ENCODE measurements at regions not wholly inside any gene's neighbourhood (a gene's known extent, or its start where the extent isn't known, plus 50 kb on each side); places are given as distances from the start of the nearest gene placed in this dataset.

- TF ChIP-seq RFX5 (IDR thresholded peaks at IDR 0.05; ENCODE audit: low read depth, low read length) (no peak), ZNF510 (CRISPR knock-in tag; IDR thresholded peaks at IDR 0.05; ENCODE audit: low read depth) (no peak)
Measured at GRCh38 chr10:129329385-129330055, 137.5 kb upstream of the MGMT start (continued).

GRCh38 chr10:129330211-129330610 lies 136.8 kb upstream of the MGMT start:
- CTCF ChIA-PET (ENCODE audit: low intra/inter-chr PET ratio, low total read pairs) = no interaction called here
- Histone ChIP-seq H3K27ac (ENCODE audit: extremely low read length, insufficient read depth, low read length) (no peak overlapping the region), H4K20me1 (ENCODE audit: insufficient read depth, low read length) (no peaks in the 10 kb centered on the region), H3K4me2 (ENCODE audit: low read depth, low read length) (no peak overlapping the region), H3K79me2 (ENCODE audit: insufficient read depth, low read length) (no peaks in the 10 kb centered on the region), H3K27me3 (ENCODE audit: control insufficient read depth in 1 of 2, insufficient read depth in 2 of 2, low read length in 2 of 2) (peaks cover 0 to 4% of the 10 kb centered on the region in 2 experiments; a peak in 2 of 5 replicates), H3K36me3 (replicated peaks in 1 of 2; ENCODE audit: control insufficient read depth in 1 of 2, insufficient read depth in 2 of 2, low read length in 2 of 2) (no peaks in the 10 kb centered on the region), H3K4me1 (ENCODE audit: insufficient read depth, low read length) (no peaks in the 10 kb centered on the region), H3K9me3 (ENCODE audit: low read length) (no peaks in the 10 kb centered on the region), H2AFZ (ENCODE audit: low read length) (no peak overlapping the region), H3K9ac (ENCODE audit: insufficient read depth, low read depth, low read length) (no peak overlapping the region), H3K4me3 (replicated peaks in 1 of 3; ENCODE audit: insufficient read depth in 1 of 3, low read depth in 2 of 3, low read length in 3 of 3) (no peak overlapping the region)
- FAIRE-seq = no peak
- 62% methylated on average over 4 of the region's 4 CpGs for WGBS (ENCODE audit: low lambda C conversion rate)
- in situ Hi-C loops (cut with HindIII; ENCODE audit: extremely low pct_ligation_motif_present, low pct_unique_long_range_greater_than_20kb) (no loop called here), intact Hi-C loops (cut with micrococcal nuclease; ENCODE audit: unreplicated experiment) (no loop called here)
- ATAC-seq = no peak
- no peak for TF ChIP-seq SNAI1 (CRISPR knock-in tag; IDR thresholded peaks at IDR 0.05; ENCODE audit: borderline replicate concordance)
- no peak for TF ChIP-seq GTF3A (CRISPR knock-in tag; conservative IDR thresholded peaks at IDR 0.05)
- no peak for TF ChIP-seq PAWR (CRISPR knock-in tag; IDR thresholded peaks at IDR 0.05; ENCODE audit: borderline replicate concordance)
- no peak for TF ChIP-seq KLF6 (CRISPR knock-in tag; IDR thresholded peaks at IDR 0.05)
- TF ChIP-seq ZNF644 (CRISPR knock-in tag; IDR thresholded peaks at IDR 0.05; ENCODE audit: low read depth) = no peak
- TF ChIP-seq SRY (CRISPR knock-in tag; IDR thresholded peaks at IDR 0.05) = no peak
- TF ChIP-seq IKZF1 (IDR thresholded peaks at IDR 0.05) = no peak
- TF ChIP-seq TCF7L2 (IDR thresholded peaks at IDR 0.05; ENCODE audit: low read depth, low read length) = no peak
- no peak for TF ChIP-seq STAT5B (CRISPR knock-in tag; IDR thresholded peaks at IDR 0.05)
- TF ChIP-seq REL (CRISPR knock-in tag; conservative IDR thresholded peaks at IDR 0.05) = no peak
- no peak for TF ChIP-seq KLF15 (CRISPR knock-in tag; IDR thresholded peaks at IDR 0.05; ENCODE audit: borderline replicate concordance)
- TF ChIP-seq ZNF414 (CRISPR knock-in tag; IDR thresholded peaks at IDR 0.05) = no peak
- no peak for TF ChIP-seq MIER3 (CRISPR knock-in tag; IDR thresholded peaks at IDR 0.05; ENCODE audit: borderline replicate concordance)
- no peak for TF ChIP-seq FOXK1 (CRISPR knock-in tag; IDR thresholded peaks at IDR 0.05; ENCODE audit: borderline replicate concordance, low read depth)
- DNase-seq (ENCODE audit: low spot score) = no peak
- BruUV-seq (replicated peaks) = no TSS peak
- POLR2A ChIA-PET = no interaction called here

Data from HepG2 (cell line).